HG02852 (cell line): ENCODE measurements at regions not wholly inside any gene's neighbourhood (a gene's known extent, or its start where the extent isn't known, plus 50 kb on each side); places are given as distances from the start of the nearest gene placed in this dataset.
"Not testable (repeated sequence)": the region's sequence is repeated elsewhere in the genome, so short reads cannot be mapped to it uniquely, and the experiment has no call there.

Experiments
- ATAC-seq: cut with Tn5 transposase; IDR thresholded peaks from one replicate; pipeline ENCODE4 v1.9.1; 2021; ENCODE audit warnings: mild to moderate bottlenecking, moderate library complexity; ENCODE audit not compliant: unreplicated experiment

DNA sequence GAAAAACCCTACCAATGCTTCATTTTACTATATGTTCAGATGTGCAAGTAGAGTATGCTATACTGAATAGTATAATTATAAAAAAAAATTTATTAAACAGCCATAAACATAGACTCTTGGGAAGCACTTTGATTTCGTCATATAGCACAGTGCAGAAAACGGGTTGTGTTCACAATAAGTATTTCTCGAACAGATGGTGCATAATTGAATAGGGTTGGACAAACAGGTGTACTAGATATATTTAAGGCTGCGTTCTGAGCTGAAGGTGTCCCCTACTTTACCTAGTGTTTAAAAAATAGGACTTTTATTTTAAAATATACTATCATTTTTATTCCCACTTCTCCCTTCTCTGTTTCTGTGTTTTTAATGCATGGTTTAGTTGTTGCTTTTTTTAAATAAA lies 841.5 kb downstream of the ANKRD7 start:
- no peak for ATAC-seq

DNA sequence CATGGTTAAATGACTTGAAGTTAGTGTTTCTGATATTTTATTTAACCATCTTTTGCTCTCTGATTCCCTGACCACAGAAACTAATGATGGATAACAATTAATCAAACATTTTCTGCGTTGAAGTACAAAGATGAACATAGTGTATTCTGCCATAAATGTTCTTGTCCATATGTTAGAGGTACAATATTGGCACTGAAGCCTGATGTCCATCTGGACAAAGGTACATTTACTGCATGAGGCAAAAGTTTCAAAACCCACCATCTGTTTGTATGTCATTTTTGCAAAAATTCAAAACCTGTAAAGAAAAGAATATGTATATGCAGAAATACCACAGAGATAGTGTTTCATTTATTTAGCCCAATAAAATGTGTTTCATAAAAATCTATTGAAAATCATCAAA lies 861.5 kb downstream of the ANKRD7 start:
- ATAC-seq, result no peak

DNA sequence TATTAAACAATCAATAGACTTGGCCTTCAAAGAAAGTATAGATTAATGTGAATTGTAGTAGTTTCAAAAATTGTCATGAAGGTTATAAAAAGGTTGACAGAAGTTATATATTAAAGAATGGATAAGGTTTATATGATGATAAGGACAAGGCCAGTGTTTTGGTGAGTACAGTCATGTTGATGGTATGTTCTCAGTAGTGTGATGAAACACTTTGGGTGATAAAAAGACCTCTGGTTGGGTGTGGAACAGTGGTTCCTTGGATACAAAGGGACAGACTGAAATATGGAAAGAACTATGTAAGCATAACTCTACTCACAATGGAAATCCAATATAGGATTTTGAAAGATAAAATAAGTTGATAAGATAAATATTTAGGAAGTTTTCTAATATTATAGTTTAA lies 866.3 kb downstream of the ANKRD7 start:
- no peak for ATAC-seq

DNA sequence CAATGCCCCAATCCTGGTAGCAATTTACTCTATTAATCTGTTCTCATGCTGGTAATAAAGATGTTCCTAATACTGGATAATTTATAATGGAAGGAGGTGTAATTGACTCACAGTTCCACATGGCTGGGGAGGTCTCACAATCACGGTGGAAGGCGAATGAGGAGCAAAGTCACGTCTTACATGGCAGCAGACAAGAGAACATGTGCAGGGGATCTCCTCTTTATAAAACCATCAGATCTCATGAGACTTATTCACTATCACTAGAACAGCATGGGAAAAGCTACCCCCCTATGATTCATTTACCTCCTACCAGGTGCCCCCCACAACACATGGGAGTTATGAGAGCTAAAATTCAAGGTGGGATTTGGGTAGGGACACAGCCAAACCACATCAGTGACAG lies 872.2 kb downstream of the ANKRD7 start:
- no peak for ATAC-seq

DNA sequence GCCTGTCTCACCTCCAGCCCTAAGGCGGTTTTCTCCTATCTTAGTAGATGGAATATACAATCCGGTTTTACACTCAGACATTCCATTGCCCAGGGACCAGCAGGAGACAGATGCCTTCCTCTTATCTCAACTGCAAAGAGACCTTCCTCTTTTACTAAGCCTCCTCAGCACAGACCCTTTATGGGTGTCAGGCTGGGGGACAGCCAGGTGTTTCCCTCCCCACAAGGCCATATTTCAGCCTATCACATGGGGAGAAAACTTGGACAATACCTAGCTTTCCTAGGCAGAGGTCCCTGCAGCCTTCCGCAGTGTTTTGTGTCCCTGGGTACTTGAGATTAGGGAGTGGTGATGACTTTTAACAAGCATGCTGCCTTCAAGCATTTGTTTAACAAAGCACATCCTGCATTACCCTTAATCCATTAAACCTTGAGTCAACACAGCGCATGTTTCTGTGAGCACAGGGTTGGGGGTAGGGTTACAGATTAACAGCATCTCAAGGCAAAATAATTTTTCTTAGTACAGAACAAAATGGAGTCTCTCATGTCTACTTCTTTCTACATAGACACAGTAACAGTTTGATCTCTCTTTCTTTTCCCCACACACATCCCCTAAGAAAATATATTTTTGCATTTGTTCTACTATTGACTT lies 876.2 kb downstream of the ANKRD7 start:
- ATAC-seq, result not testable (repeated sequence)

- ATAC-seq, result no peak
Measured at GRCh38 chr7:119102291-119102690, 877.8 kb downstream of the ANKRD7 start.

- ATAC-seq, result no peak
Measured at GRCh38 chr7:119105381-119105780, 880.9 kb downstream of the ANKRD7 start.

- no peak for ATAC-seq
Measured at GRCh38 chr7:119123326-119123725, 898.8 kb downstream of the ANKRD7 start.

DNA sequence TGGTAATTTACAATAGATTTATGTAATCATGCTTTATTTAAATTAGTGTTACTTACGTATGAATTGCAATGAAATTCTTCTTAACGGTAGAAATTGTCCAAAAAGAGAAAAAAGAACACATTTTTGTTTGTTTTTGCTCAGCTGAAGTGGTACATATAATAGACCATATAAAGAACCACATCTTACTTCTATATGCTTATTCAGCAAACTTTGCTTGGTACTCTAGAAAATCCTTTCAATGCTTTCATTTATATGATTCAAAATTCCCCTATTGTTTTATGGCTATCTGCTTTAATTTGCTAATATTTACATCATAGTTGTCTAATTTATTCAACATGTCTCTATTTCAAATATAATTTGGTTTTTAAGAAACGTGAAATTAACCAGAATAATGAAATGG lies 903.2 kb downstream of the ANKRD7 start:
- no peak for ATAC-seq

DNA sequence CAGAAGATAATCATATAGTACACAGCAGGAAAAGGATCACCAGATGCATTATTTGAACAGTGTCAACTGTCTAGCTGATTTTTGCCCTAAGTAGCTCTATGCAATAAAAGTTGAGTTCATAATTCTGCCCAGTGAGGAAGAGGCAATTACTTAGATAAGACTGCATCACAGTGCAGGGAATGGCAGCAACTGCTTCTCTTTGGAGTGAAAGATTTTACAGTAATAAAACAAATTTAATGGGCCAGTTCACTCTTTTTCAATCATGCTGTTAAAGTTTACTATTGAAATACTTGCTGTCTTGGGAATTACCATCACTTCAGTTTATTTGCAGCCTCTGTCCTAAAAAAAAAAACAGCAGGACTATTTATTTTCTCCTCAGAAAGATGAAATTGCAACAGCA lies 907.9 kb downstream of the ANKRD7 start:
- no peak for ATAC-seq

DNA sequence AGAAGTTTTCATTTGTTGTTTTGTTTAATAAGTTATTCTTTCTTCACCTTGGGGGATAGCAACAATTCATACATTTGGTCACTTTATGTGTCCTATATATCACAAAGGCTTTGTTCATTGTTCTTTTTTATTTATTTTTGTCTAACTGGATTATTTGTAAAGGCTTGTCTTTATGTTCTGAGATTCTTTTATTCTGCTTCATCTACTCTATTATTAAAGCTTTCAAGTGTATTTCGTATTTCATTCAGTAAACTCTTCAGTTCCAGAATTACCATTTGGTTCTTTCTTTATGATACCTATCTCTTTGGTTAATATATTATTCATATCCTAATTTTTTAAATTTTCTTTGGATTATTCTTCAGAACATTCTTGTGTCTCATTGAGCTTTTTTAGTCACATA lies 942.9 kb downstream of the ANKRD7 start:
- ATAC-seq, result no peak

- no peak for ATAC-seq
Measured at GRCh38 chr7:119172043-119172442, 947.5 kb downstream of the ANKRD7 start.

- ATAC-seq, result peak; percentile 77
Measured at GRCh38 chr7:119175911-119176627, 951.6 kb downstream of the ANKRD7 start.

GRCh38 chr7:119177863-119178262 lies 953.4 kb downstream of the ANKRD7 start:
- ATAC-seq, result no peak

DNA sequence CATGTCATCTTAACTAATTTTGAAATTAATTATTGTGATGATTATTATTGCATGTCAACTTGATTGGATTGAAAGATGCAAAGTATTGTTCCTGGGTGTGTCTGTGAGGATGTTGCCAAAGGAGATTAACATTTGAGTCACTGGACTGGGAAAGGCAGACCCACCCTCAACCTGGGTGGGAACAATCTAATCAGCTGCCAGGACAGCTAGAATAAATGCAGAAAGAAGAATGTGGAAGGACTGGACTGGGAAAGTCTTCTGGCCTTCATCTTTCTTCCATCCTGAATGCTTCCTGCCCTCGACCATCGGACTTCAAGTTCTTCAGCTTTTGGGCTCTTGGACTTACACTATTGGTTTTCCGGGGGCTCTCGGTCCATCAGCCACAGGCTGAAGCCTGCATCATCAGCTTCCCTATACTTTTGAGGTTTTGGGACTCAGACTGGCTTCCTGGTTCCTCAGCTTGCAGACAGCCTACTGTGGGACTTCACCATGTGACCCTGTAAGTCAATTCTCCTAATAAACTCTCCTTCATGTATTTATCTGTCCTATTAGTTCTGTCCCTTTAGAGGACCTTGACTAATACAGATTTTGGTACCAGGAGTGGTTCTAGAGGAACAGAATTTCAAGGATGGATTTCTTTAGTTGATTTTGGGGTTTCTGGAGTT lies 959.8 kb downstream of the ANKRD7 start:
- no peak for ATAC-seq

DNA sequence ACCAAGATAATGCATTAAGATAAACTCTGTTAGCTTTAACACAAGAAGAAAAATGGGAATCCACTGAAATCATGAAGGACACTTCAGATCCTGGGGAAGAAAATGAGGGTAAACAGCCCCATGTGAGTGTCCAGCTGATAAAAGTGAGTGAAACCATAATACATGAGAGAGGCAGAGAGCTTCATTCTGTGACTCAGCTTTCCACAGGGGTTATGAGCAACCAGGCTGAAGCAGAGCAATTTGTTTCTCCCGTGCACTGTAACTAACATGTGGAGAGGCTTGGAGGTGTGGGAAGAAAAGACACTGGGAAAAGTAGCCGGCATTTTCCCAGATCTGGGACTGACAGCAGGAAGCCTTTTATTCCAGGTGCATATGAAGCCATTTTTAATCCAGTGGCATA lies 971.7 kb downstream of the ANKRD7 start:
- no peak for ATAC-seq

DNA sequence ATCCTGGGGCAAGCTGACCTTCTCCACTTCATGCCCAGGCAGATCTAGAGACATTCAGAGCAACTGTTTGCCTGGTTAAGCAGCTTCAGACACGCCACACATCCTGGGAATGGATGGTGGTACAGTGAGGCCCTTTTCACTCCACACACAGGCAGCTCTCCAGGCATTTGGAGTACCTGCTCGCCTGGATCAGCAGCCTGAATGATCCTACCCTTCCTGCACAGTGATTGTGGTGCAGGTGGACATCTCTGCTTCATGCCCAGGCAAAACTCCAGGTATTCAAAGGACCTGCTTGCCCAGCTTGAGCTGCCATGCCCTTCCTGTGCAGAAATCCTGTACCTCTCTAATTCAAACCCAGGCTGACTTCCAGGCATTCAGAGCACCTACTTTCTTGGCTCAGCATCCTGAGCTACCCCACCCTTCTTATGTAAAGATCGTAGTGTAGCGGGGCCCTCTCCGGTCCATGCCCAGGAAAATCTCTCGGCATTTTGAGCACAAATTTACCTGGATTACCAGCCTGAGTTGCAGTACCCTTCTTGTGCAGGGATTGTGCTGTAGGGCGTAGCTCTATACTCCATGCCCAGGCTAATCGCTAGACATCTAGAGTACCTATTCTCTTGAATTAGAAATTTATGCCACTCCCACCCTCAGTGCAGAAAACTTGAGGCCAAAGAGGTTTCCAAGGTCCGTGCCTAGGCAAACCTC lies 972.8 kb downstream of the ANKRD7 start:
- ATAC-seq, result peak; percentile 20

GRCh38 chr7:119197877-119198527 lies 973.5 kb downstream of the ANKRD7 start:
- peak; percentile 97 for ATAC-seq

DNA sequence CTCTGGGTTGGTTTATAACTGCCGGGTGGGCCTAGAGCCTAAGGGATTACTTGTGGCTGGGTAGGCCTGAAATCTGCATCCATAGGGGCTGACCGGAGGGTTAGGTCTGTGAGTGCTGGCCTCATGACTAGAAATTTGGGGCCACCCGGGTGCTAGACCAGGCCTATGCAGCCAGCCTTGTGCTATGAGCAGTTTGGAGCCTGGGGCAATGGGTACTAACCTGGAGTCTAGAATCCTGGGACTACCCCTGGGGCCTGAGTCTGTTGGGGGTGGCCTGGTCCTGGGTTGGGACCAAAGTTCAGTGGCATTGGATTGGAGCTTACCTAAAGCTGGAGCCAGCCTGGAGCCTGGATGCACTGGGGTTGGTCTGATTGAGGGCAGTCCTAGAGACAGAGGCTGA lies 995.2 kb downstream of the ANKRD7 start:
- ATAC-seq, result no peak

DNA sequence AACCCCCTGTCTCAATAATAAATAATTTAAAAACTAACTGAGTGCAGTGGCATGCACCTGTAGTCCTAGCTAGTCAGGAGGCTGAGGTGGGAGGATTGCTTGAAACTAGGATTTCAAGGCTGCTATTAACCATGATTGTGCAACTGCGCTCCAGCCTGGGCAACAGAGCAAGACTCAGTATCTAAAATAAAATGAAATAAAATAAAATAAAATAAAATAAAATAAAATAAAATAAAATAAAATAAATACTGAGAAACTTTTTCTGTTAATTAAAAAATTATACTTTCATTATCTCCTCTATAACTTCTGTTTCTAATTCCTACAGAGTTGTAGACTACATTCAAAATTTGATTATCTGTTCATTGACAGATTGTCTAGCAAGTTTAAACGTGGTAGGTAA lies 999.4 kb downstream of the ANKRD7 start:
- no peak for ATAC-seq

DNA sequence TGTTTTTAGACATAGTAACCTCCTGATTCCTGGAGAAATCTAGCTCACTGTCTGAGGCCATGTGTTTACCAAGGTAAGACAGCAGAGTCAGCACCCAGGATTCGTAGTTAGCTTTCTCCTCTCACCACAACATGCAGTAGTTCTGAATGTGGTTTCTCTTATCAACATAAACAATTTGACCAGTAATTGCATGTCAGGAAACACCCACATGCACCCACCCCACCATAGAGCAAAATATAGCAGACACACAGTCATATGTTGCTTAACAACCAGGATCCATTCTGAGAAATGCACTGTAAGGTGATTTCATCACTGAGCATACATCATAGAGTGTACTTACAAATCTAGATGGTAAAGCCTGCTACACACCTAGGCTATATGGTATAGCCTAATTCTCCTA lies 1004.0 kb downstream of the ANKRD7 start:
- ATAC-seq, result peak; percentile 67
